Right lobe of liver (tissue), 4 donors: ENCODE measurements at regions not wholly inside any gene's neighbourhood (a gene's known extent, or its start where the extent isn't known, plus 50 kb on each side); places are given as distances from the start of the nearest gene placed in this dataset.

Source experiments
- CTCF ChIP-seq, 4 donors: fragments of 200-600 bp in 3 of 4; fragments of 450-650 bp in 1 of 4; IDR thresholded peaks; one replicate each; pipeline versions ENCODE4 v1.5.1 to v1.8.0; 2016 to 2022; ENCODE audit warnings: antibody characterized with exemption in 4 of 4, mild to moderate bottlenecking in 2 of 4
- POLR2A ChIP-seq: fragments of 450-650 bp; IDR thresholded peaks from one replicate; pipeline ENCODE4 v1.6.1; 2017; ENCODE audit warnings: antibody characterized with exemption, mild to moderate bottlenecking
- donor health status: DM: no; HTN: no; CAD: no.
- donor health status: DM: no; HTN: no; CAD: no.
- donor health status: DM: no; HTN: yes; CAD: no.

- no peak for TF ChIP-seq CTCF (IDR thresholded peaks at IDR 0.05)
- TF ChIP-seq POLR2A = no peak
Measured at GRCh38 chr10:6678956-6679355, 98.9 kb upstream of the PRKCQ start.
